Upper lobe of left lung (tissue), 6 donors: ENCODE measurements at regions not wholly inside any gene's neighbourhood (a gene's known extent, or its start where the extent isn't known, plus 50 kb on each side); places are given as distances from the start of the nearest gene placed in this dataset.

Source experiments
- ATAC-seq, 2 donors: fragments of 200-7000 bp; cut with Tn5 transposase; one replicate each; pipeline ENCODE4 v1.9.1; 2022; ENCODE audit warnings: mild to moderate bottlenecking in 2 of 2, moderate library complexity in 2 of 2; ENCODE audit not compliant: low FRiP score in 2 of 2
- DNase-seq, 2 donors: peaks; one replicate each; pipeline ENCODE4 v3.0.0-alpha.2; 2019 to 2020
- H3K27ac ChIP-seq, 4 donors: fragments of 200-600 bp; sonication (generic); one replicate each; pipeline ENCODE4 v1.5.1; 2016 to 2019
- H3K27me3 ChIP-seq, 4 donors: fragments of 200-600 bp; sonication (generic); one replicate each; pipeline ENCODE4 v1.5.1; 2017 to 2019
- H3K36me3 ChIP-seq, 4 donors: fragments of 200-600 bp; sonication (generic); one replicate each; pipeline ENCODE4 v1.5.1; 2016 to 2019
- H3K4me1 ChIP-seq, 4 donors: fragments of 200-600 bp; sonication (generic); one replicate each; pipeline ENCODE4 v1.5.1; 2018 to 2019
- H3K4me3 ChIP-seq, 4 donors: fragments of 200-600 bp; sonication (generic); one replicate each; pipeline ENCODE4 v1.5.1; 2017 to 2019; ENCODE audit warnings: mild to moderate bottlenecking in 2 of 4, moderate library complexity in 1 of 4
- H3K9me3 ChIP-seq, 4 donors: fragments of 200-600 bp; sonication (generic); one replicate each; pipeline ENCODE4 v1.5.1; 2018 to 2019
- EP300 ChIP-seq, 4 donors: sonication (generic); formaldehyde crosslinking; IDR thresholded peaks; one replicate each; pipeline ENCODE4 v1.5.1; 2017; ENCODE audit warnings: antibody characterized with exemption in 4 of 4, control low read depth in 2 of 4
- POLR2A ChIP-seq, 4 donors: fragments of 450-650 bp; IDR thresholded peaks; one replicate each; pipeline ENCODE4 v1.5.1; 2016 to 2017; ENCODE audit warnings: antibody characterized with exemption in 4 of 4, mild to moderate bottlenecking in 2 of 4
- POLR2AphosphoS5 ChIP-seq, 2 donors: sonication (generic); formaldehyde crosslinking; IDR thresholded peaks; one replicate each; pipeline ENCODE4 v1.5.1; 2017; ENCODE audit warnings: antibody characterized with exemption in 2 of 2
- whole genome bisulfite sequencing, 2 donors: methylation state at CpG; one replicate each; pipeline ENCODE4 v1.1.5; 2017 to 2018; 5-methylcytosine and 5-hydroxymethylcytosine counted together
- TF ChIP-seq, protein P1 (sequence below), 6 experiments: fragments of 450-650 bp in 4 of 6; fragments of 200-600 bp in 2 of 6; sonication (generic) in 2 of 6; IDR thresholded peaks; one replicate each; pipeline ENCODE4 v1.5.1; 2016 to 2019; ENCODE audit warnings: antibody characterized with exemption in 6 of 6
- donor health status: DM: no; HTN: no; CAD: no; lungs with moderate emphysema.
- donor health status: DM: no; HTN: yes; CAD: no; lungs with severe emphysema.

DNA sequence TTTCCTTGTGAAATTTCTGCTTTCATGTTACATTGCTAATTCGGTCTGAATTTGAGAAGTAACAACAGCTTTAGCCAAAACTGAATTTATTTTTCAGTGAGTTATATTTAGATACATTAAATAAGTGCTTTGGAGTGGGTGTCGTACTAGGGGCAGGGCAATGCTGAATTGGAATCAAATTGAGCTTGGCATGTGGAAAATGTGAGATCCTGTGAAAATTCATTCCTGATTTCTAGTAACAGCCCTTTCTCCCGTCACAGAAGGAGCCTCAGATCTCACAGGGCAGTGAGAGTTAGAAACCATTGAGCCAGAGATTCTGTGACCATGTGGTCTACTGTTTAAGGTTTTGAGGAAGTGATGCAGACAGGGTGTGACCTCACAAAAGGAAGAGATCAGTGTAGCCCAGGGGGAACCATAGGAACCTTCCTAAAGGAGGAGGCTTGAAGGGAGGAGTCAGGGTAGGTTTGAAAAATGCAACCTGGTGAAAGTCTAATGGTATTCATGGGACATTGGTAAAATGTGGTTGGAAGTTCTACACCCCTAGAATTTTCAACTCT lies 1136.8 kb downstream of the AACS start:
- DNase-seq (no peak), ATAC-seq (no peak)
- Histone ChIP-seq H3K4me1 (no peaks in the 10 kb centered on the region), H3K27ac (no peak overlapping the region), H3K27me3 (no peaks in the 10 kb centered on the region), H3K9me3 (no peaks in the 10 kb centered on the region), H3K4me3 (no peak overlapping the region), H3K36me3 (no peaks in the 10 kb centered on the region)
- TF ChIP-seq EP300 (IDR thresholded peaks at IDR 0.05) (no peak), POLR2AphosphoS5 (IDR thresholded peaks at IDR 0.05) (no peak), POLR2A (IDR thresholded peaks at IDR 0.05) (no peak)
- TF ChIP-seq, protein P1, sequence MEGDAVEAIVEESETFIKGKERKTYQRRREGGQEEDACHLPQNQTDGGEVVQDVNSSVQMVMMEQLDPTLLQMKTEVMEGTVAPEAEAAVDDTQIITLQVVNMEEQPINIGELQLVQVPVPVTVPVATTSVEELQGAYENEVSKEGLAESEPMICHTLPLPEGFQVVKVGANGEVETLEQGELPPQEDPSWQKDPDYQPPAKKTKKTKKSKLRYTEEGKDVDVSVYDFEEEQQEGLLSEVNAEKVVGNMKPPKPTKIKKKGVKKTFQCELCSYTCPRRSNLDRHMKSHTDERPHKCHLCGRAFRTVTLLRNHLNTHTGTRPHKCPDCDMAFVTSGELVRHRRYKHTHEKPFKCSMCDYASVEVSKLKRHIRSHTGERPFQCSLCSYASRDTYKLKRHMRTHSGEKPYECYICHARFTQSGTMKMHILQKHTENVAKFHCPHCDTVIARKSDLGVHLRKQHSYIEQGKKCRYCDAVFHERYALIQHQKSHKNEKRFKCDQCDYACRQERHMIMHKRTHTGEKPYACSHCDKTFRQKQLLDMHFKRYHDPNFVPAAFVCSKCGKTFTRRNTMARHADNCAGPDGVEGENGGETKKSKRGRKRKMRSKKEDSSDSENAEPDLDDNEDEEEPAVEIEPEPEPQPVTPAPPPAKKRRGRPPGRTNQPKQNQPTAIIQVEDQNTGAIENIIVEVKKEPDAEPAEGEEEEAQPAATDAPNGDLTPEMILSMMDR (IDR thresholded peaks at IDR 0.05), result no peak
- whole genome bisulfite sequencing, 2 donors, result 44 to 57% methylated on average over 3 of the region's 3 CpGs

DNA sequence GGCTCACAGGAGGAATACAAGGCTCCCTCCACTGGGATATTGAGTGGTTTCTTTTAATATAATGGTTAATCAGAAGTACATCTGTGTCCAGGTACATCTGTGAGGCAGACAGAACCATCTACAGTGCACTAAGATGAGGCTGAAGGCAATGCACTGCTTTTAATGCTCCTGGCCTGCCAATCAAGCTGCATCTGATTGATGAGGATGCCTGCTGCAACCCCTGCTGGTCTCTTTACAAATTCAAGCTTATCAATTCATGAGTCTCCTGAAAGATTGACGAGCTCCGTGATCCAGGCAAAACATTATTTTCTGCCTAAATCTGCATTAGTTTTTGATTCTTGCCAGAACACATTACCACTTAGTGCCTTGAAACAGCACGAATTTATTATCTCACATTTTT lies 1139.1 kb downstream of the AACS start:
- Histone ChIP-seq H3K4me3 (no peak overlapping the region), H3K4me1 (no peaks in the 10 kb centered on the region), H3K36me3 (no peaks in the 10 kb centered on the region), H3K9me3 (no peaks in the 10 kb centered on the region), H3K27me3 (no peaks in the 10 kb centered on the region), H3K27ac (no peak overlapping the region)
- DNase-seq (no peak), ATAC-seq (no peak)
- WGBS, 2 donors, result 40 to 41% methylated on average over 3 of the region's 3 CpGs
- TF ChIP-seq, protein P1 (IDR thresholded peaks at IDR 0.05), result no peak
- TF ChIP-seq EP300 (IDR thresholded peaks at IDR 0.05), result no peak
- no peak for TF ChIP-seq POLR2A (IDR thresholded peaks at IDR 0.05)
- TF ChIP-seq POLR2AphosphoS5 (IDR thresholded peaks at IDR 0.05), result no peak

DNA sequence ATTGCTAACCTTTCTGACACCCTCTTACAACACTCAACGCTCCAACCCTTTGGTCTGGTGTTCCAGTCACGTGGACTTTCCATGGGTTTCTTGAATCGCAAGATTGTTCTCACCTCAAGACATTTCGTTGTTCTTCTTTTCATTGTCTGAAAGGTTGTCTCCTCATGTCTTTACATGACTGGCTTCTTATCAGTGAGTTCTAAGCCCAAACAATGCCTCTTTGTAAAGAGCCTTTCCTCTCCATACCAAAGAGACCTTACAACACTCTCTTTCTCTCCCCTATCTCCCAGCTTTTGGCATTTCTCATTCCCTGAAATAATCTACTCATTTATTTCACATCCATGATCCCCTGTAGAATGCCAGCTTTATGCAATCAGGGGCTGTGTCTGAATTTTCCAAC lies 1144.8 kb downstream of the AACS start:
- Histone ChIP-seq H3K4me3 (no peak overlapping the region), H3K4me1 (no peaks in the 10 kb centered on the region), H3K36me3 (no peaks in the 10 kb centered on the region), H3K9me3 (no peaks in the 10 kb centered on the region), H3K27ac (no peak overlapping the region), H3K27me3 (no peaks in the 10 kb centered on the region)
- TF ChIP-seq, protein P1 (IDR thresholded peaks at IDR 0.05), result no peak
- TF ChIP-seq EP300 (IDR thresholded peaks at IDR 0.05), result no peak
- no peak for TF ChIP-seq POLR2A (IDR thresholded peaks at IDR 0.05)
- no peak for TF ChIP-seq POLR2AphosphoS5 (IDR thresholded peaks at IDR 0.05)
- ATAC-seq (no peak), DNase-seq (no peak)
- WGBS, 2 donors, result 45 to 48% methylated on average over 4 of the region's 4 CpGs

DNA sequence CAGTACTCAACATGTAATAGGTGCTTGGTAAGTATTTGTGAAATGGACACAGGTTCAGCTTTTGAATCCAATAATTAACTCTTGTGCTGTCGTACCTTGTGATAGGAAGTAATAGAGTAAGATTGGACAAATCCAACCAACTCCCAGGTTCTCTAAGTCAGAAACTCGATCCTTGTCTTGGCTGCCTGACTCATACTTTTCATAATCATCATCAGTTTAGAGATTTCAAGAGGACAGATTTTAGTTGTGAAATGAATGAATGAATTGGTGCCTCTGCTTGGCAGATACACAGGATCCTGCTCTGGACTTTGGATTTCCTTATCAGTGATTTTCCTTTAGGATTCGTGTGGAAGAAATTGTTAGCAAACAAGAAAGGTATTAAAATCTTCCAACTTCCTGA lies 1145.2 kb downstream of the AACS start:
- DNase-seq, result no peak
- Histone ChIP-seq H3K4me1 (no peaks in the 10 kb centered on the region), H3K27me3 (no peaks in the 10 kb centered on the region), H3K4me3 (no peak overlapping the region), H3K27ac (no peak overlapping the region), H3K36me3 (no peaks in the 10 kb centered on the region), H3K9me3 (no peaks in the 10 kb centered on the region)
- TF ChIP-seq EP300 (IDR thresholded peaks at IDR 0.05), result no peak
- ATAC-seq, result no peak
- 62 to 74% methylated on average over 3 of the region's 3 CpGs for WGBS, 2 donors

DNA sequence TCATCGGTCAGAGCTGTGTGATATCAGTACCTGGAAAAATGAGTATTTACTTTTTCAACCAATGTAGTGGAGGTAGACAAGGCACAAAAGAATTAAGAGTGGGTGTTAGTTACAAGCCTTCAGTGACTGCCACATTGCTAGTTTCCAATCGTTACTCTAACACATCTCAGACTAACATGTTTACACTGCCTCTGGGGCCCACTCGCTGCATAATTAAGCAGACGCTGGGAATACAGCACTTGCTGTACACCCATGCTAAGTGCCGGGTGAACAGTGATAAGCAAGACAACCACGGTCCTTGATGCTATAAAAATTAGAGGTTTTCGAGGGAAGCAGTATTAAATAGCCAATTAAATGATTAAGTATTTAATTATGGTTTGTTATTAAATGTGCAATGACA lies 1147.6 kb downstream of the AACS start:
- Histone ChIP-seq H3K4me1 (no peaks in the 10 kb centered on the region), H3K9me3 (no peaks in the 10 kb centered on the region), H3K27ac (no peak overlapping the region), H3K36me3 (no peaks in the 10 kb centered on the region), H3K4me3 (no peak overlapping the region), H3K27me3 (no peaks in the 10 kb centered on the region)
- DNase-seq, result no peak
- ATAC-seq, result no peak
- WGBS, 2 donors, result 46 to 59% methylated on average over 7 of the region's 7 CpGs
- TF ChIP-seq, protein P1 (IDR thresholded peaks at IDR 0.05), result no peak
- no peak for TF ChIP-seq POLR2A (IDR thresholded peaks at IDR 0.05)
- no peak for TF ChIP-seq EP300 (IDR thresholded peaks at IDR 0.05)
- TF ChIP-seq POLR2AphosphoS5 (IDR thresholded peaks at IDR 0.05), result no peak
